MM.1S (cell line): ENCODE measurements at regions not wholly inside any gene's neighbourhood (a gene's known extent, or its start where the extent isn't known, plus 50 kb on each side); places are given as distances from the start of the nearest gene placed in this dataset.

ENCODE experiments used
- DNase-seq: peaks from one replicate; pipeline ENCODE4 v3.0.0-alpha.2; 2015
- H2AFZ ChIP-seq: fragments of 300-600 bp; sonication (generic); 2 replicates; pipeline ENCODE4 v1.6.0; 2016; ENCODE audit warnings: antibody characterized with exemption, low read length
- H3F3A ChIP-seq: fragments of 300-600 bp; sonication (generic); 2 replicates; pipeline ENCODE4 v1.6.1; 2016; ENCODE audit warnings: mild to moderate bottlenecking, antibody characterized with exemption, low read length, moderate library complexity, mixed read lengths; ENCODE audit not compliant: insufficient read depth
- H3K27ac ChIP-seq: fragments of 300-600 bp; sonication (generic); 2 replicates; pipeline ENCODE4 v1.5.1; 2016; ENCODE audit warnings: mild to moderate bottlenecking, low read length
- H3K27me3 ChIP-seq: fragments of 300-600 bp; sonication (generic); replicated peaks from 2 replicates; pipeline ENCODE4 v1.6.0; 2016; ENCODE audit warnings: low read length; ENCODE audit not compliant: insufficient read depth
- H3K36me3 ChIP-seq: fragments of 300-600 bp; sonication (generic); replicated peaks from 2 replicates; pipeline ENCODE4 v1.6.1; 2016; ENCODE audit warnings: mild to moderate bottlenecking, low read length, mixed read lengths; ENCODE audit not compliant: insufficient read depth
- H3K4me1 ChIP-seq: fragments of 300-600 bp; sonication (generic); 2 replicates; pipeline ENCODE4 v1.6.1; 2016; ENCODE audit warnings: low read length, mixed read lengths
- H3K4me2 ChIP-seq: fragments of 300-600 bp; sonication (generic); 2 replicates; pipeline ENCODE4 v1.6.0; 2016; ENCODE audit warnings: low read depth, low read length
- H3K4me3 ChIP-seq: fragments of 300-600 bp; sonication (generic); 2 replicates; pipeline ENCODE4 v1.5.1; 2016; ENCODE audit warnings: low read length, mixed read lengths
- H3K79me2 ChIP-seq: fragments of 300-600 bp; sonication (generic); 2 replicates; pipeline ENCODE4 v1.6.1; 2016; ENCODE audit warnings: mixed run types, low read length, mixed read lengths
- H3K9ac ChIP-seq: fragments of 300-600 bp; sonication (generic); 2 replicates; pipeline ENCODE4 v1.6.1; 2016; ENCODE audit warnings: low read length, mixed read lengths
- H3K9me2 ChIP-seq: fragments of 300-600 bp; sonication (generic); replicated peaks from 2 replicates; pipeline ENCODE4 v1.6.1; 2016; ENCODE audit warnings: mild to moderate bottlenecking, low read length, mixed read lengths; ENCODE audit not compliant: insufficient read depth
- H3K9me3 ChIP-seq: fragments of 300-600 bp; sonication (generic); replicated peaks from 2 replicates; pipeline ENCODE4 v1.6.1; 2016; ENCODE audit warnings: mild to moderate bottlenecking, low read length, mixed read lengths; ENCODE audit not compliant: insufficient read depth
- H4K20me1 ChIP-seq: fragments of 300-600 bp; sonication (generic); 2 replicates; pipeline ENCODE4 v1.6.1; 2016; ENCODE audit warnings: mild to moderate bottlenecking, low read length, moderate library complexity, mixed read lengths; ENCODE audit not compliant: insufficient read depth
- EZH2 ChIP-seq: fragments of 300-600 bp; sonication (generic); optimal IDR thresholded peaks from 2 replicates; pipeline ENCODE3; 2017; ENCODE audit warnings: low read depth, mild to moderate bottlenecking, antibody characterized with exemption, low read length, mixed read lengths
- EZH2phosphoT487 ChIP-seq: fragments of 300-600 bp; sonication (generic); IDR thresholded peaks from 2 replicates; pipeline ENCODE4 v1.6.1; 2018; ENCODE audit warnings: antibody characterized with exemption, low read length
- TF ChIP-seq, protein P1 (sequence below): fragments of 300-600 bp; sonication (generic); IDR thresholded peaks from 2 replicates; pipeline ENCODE4 v1.5.1; 2016; ENCODE audit warnings: antibody characterized with exemption, low read length, mixed read lengths

DNA sequence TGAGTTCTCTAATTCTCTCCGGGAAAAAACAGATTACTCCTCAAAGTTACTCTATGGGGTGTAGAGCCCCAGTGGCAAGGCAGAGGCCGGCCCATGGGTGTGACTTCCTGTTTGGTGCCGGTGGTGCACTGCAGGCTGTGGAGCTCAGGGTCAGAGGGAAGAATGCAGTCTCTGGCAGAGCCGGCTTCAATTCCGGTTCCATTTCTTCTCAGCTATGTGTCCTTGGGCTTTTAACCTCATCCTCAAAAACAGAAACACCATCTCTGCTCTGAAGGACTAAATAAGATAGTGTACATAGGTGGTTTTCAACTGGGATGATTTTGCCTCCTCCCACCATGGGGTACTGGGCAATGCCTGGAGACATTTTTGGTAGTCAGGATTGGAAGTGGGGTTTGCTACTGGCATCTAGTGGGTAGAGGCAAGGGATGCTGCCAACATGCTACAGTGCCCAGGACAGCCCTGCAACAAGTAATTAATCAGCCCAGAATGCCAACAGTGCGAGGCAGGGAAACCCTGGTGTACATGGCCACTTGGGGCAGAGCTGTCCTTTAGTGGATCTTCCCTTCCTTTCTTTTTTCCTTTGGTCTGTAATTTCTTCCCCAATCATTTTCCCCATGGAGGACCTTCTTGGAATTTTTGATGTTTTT is 81.2 kb downstream of the INSIG2 start:
- Histone ChIP-seq H3F3A (no peaks in the 10 kb centered on the region), H3K27me3 (no peaks in the 10 kb centered on the region), H3K9ac (no peak overlapping the region), H3K36me3 (no peaks in the 10 kb centered on the region), H3K4me3 (no peak overlapping the region), H2AFZ (0 out of 2 replicates have a peak overlapping the region, but pooled peaks have one; percentile 12), H3K4me2 (no peak overlapping the region), H4K20me1 (no peaks in the 10 kb centered on the region), H3K79me2 (no peaks in the 10 kb centered on the region), H3K4me1 (no peaks in the 10 kb centered on the region), H3K9me3 (no peaks in the 10 kb centered on the region), H3K9me2 (no peaks in the 10 kb centered on the region), H3K27ac (no peak overlapping the region)
- no peak for DNase-seq
- TF ChIP-seq EZH2: no peak
- TF ChIP-seq, protein P1, sequence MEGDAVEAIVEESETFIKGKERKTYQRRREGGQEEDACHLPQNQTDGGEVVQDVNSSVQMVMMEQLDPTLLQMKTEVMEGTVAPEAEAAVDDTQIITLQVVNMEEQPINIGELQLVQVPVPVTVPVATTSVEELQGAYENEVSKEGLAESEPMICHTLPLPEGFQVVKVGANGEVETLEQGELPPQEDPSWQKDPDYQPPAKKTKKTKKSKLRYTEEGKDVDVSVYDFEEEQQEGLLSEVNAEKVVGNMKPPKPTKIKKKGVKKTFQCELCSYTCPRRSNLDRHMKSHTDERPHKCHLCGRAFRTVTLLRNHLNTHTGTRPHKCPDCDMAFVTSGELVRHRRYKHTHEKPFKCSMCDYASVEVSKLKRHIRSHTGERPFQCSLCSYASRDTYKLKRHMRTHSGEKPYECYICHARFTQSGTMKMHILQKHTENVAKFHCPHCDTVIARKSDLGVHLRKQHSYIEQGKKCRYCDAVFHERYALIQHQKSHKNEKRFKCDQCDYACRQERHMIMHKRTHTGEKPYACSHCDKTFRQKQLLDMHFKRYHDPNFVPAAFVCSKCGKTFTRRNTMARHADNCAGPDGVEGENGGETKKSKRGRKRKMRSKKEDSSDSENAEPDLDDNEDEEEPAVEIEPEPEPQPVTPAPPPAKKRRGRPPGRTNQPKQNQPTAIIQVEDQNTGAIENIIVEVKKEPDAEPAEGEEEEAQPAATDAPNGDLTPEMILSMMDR: no peak

DNA sequence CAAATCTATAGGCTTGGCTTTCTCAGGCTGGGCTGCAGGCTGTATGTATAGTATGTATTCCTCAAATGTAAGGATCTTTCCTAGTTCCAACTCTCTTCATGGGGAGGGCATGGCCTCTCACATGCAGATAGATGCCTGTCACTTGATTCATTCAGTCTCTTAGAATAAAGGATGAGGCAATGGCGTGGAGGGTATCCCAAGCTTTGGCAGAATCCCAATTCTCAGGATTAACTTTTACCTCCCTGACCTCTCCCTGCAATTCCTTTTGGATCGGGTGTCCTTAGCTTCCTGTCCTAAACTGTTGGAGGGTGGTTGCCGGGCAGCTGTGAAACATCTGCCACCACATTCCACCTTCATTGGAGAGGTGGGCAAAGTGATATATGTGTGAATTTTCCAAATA is 80.3 kb downstream of the INSIG2 start:
- Histone ChIP-seq H3K4me1 (no peaks in the 10 kb centered on the region), H3K9me3 (no peaks in the 10 kb centered on the region), H3K79me2 (no peaks in the 10 kb centered on the region), H2AFZ (no peak overlapping the region), H3K4me3 (no peak overlapping the region), H3K27ac (no peak overlapping the region), H3K9me2 (no peaks in the 10 kb centered on the region), H3F3A (no peaks in the 10 kb centered on the region), H3K36me3 (no peaks in the 10 kb centered on the region), H4K20me1 (no peaks in the 10 kb centered on the region), H3K27me3 (no peaks in the 10 kb centered on the region), H3K4me2 (no peak overlapping the region), H3K9ac (no peak overlapping the region)
- TF ChIP-seq EZH2 (no peak), EZH2phosphoT487 (no peak)
- TF ChIP-seq, protein P1: no peak
- no peak for DNase-seq

DNA sequence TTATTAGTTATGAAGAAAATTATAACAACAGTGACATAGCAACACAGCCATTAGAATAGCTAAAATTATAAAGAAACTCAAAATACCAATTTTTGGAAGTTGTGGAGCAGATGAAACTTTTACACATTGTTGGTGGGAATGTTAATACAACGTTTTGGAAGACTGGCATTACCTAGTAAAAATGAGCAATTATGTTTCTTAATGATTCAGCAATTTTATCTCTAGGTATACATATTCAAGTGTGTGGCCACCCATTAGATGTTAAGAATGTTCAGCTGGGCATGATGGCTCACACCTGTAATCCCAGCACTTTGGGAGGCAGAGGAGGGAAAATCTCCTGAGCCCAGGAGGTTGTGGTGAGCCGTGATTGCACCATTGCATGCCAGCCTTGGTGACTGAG is 78.8 kb downstream of the INSIG2 start:
- Histone ChIP-seq H3K27ac (no peak overlapping the region), H3K9ac (no peak overlapping the region), H4K20me1 (no peaks in the 10 kb centered on the region), H3K4me1 (no peaks in the 10 kb centered on the region), H3K36me3 (no peaks in the 10 kb centered on the region), H3K9me2 (no peaks in the 10 kb centered on the region), H3K4me2 (no peak overlapping the region), H3K27me3 (no peaks in the 10 kb centered on the region), H3K79me2 (no peaks in the 10 kb centered on the region), H3K9me3 (no peaks in the 10 kb centered on the region), H3F3A (no peaks in the 10 kb centered on the region), H2AFZ (no peak overlapping the region), H3K4me3 (no peak overlapping the region)
- no peak for TF ChIP-seq EZH2phosphoT487
- no peak for TF ChIP-seq EZH2
- TF ChIP-seq, protein P1: no peak
- DNase-seq: no peak
